MM.1S (cell line): ENCODE measurements at regions not wholly inside any gene's neighbourhood (a gene's known extent, or its start where the extent isn't known, plus 50 kb on each side); places are given as distances from the start of the nearest gene placed in this dataset.

Experiments used
- DNase-seq: peaks from one replicate; pipeline ENCODE4 v3.0.0-alpha.2; 2015
- H2AFZ ChIP-seq: fragments of 300-600 bp; sonication (generic); 2 replicates; pipeline ENCODE4 v1.6.0; 2016; ENCODE audit warnings: antibody characterized with exemption, low read length
- H3F3A ChIP-seq: fragments of 300-600 bp; sonication (generic); 2 replicates; pipeline ENCODE4 v1.6.1; 2016; ENCODE audit warnings: mild to moderate bottlenecking, antibody characterized with exemption, low read length, moderate library complexity, mixed read lengths; ENCODE audit not compliant: insufficient read depth
- H3K27ac ChIP-seq: fragments of 300-600 bp; sonication (generic); 2 replicates; pipeline ENCODE4 v1.5.1; 2016; ENCODE audit warnings: mild to moderate bottlenecking, low read length
- H3K27me3 ChIP-seq: fragments of 300-600 bp; sonication (generic); replicated peaks from 2 replicates; pipeline ENCODE4 v1.6.0; 2016; ENCODE audit warnings: low read length; ENCODE audit not compliant: insufficient read depth
- H3K36me3 ChIP-seq: fragments of 300-600 bp; sonication (generic); replicated peaks from 2 replicates; pipeline ENCODE4 v1.6.1; 2016; ENCODE audit warnings: mild to moderate bottlenecking, low read length, mixed read lengths; ENCODE audit not compliant: insufficient read depth
- H3K4me1 ChIP-seq: fragments of 300-600 bp; sonication (generic); 2 replicates; pipeline ENCODE4 v1.6.1; 2016; ENCODE audit warnings: low read length, mixed read lengths
- H3K4me2 ChIP-seq: fragments of 300-600 bp; sonication (generic); 2 replicates; pipeline ENCODE4 v1.6.0; 2016; ENCODE audit warnings: low read depth, low read length
- H3K4me3 ChIP-seq: fragments of 300-600 bp; sonication (generic); 2 replicates; pipeline ENCODE4 v1.5.1; 2016; ENCODE audit warnings: low read length, mixed read lengths
- H3K79me2 ChIP-seq: fragments of 300-600 bp; sonication (generic); 2 replicates; pipeline ENCODE4 v1.6.1; 2016; ENCODE audit warnings: mixed run types, low read length, mixed read lengths
- H3K9ac ChIP-seq: fragments of 300-600 bp; sonication (generic); 2 replicates; pipeline ENCODE4 v1.6.1; 2016; ENCODE audit warnings: low read length, mixed read lengths
- H3K9me2 ChIP-seq: fragments of 300-600 bp; sonication (generic); replicated peaks from 2 replicates; pipeline ENCODE4 v1.6.1; 2016; ENCODE audit warnings: mild to moderate bottlenecking, low read length, mixed read lengths; ENCODE audit not compliant: insufficient read depth
- H3K9me3 ChIP-seq: fragments of 300-600 bp; sonication (generic); replicated peaks from 2 replicates; pipeline ENCODE4 v1.6.1; 2016; ENCODE audit warnings: mild to moderate bottlenecking, low read length, mixed read lengths; ENCODE audit not compliant: insufficient read depth
- H4K20me1 ChIP-seq: fragments of 300-600 bp; sonication (generic); 2 replicates; pipeline ENCODE4 v1.6.1; 2016; ENCODE audit warnings: mild to moderate bottlenecking, low read length, moderate library complexity, mixed read lengths; ENCODE audit not compliant: insufficient read depth
- EZH2 ChIP-seq: fragments of 300-600 bp; sonication (generic); optimal IDR thresholded peaks from 2 replicates; pipeline ENCODE3; 2017; ENCODE audit warnings: low read depth, mild to moderate bottlenecking, antibody characterized with exemption, low read length, mixed read lengths
- EZH2phosphoT487 ChIP-seq: fragments of 300-600 bp; sonication (generic); IDR thresholded peaks from 2 replicates; pipeline ENCODE4 v1.6.1; 2018; ENCODE audit warnings: antibody characterized with exemption, low read length
- TF ChIP-seq, protein P1 (sequence below): fragments of 300-600 bp; sonication (generic); IDR thresholded peaks from 2 replicates; pipeline ENCODE4 v1.5.1; 2016; ENCODE audit warnings: antibody characterized with exemption, low read length, mixed read lengths

DNA sequence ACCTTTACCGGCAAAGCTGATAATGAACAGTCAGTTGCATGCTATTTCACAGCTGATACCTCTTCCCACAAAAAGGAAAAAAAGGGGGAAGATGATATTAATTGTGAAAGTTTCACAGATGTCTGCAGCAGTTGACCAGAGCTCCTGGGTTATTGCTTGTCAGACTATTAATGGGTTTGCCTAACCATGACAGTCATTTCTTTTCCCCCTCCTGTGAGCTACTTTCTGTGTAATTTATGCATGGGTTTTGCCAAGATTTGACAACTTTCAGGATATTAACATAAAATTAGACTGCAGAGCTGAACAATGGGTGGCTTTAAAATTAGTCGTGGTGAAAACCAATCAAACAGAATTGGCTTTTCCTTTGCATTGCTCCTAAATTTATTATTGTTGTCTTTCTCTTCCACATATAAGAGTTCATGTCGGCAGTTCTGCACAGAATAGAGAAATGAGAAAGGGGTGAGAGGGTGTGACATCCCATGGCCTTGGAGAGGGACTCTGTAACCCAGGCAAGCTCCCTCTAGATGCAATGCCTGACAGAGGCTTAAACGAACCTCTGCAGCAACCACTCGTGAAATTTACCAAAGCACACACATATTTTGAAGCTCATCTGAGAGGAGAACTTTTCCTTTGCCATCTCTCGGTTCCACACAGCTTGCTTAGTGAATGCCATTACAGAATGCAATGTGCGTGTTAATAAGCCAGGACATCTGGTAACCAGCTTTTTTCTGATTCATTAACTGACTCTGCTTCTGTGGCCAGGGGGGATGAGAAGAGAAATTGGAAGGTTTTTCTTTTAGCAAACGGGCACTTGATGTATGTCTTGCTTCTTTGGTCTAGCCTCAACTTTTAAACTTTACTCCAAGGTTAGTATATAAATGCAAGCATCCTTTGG lies 82.2 kb upstream of the ITGA4 start:
- TF ChIP-seq, protein P1, sequence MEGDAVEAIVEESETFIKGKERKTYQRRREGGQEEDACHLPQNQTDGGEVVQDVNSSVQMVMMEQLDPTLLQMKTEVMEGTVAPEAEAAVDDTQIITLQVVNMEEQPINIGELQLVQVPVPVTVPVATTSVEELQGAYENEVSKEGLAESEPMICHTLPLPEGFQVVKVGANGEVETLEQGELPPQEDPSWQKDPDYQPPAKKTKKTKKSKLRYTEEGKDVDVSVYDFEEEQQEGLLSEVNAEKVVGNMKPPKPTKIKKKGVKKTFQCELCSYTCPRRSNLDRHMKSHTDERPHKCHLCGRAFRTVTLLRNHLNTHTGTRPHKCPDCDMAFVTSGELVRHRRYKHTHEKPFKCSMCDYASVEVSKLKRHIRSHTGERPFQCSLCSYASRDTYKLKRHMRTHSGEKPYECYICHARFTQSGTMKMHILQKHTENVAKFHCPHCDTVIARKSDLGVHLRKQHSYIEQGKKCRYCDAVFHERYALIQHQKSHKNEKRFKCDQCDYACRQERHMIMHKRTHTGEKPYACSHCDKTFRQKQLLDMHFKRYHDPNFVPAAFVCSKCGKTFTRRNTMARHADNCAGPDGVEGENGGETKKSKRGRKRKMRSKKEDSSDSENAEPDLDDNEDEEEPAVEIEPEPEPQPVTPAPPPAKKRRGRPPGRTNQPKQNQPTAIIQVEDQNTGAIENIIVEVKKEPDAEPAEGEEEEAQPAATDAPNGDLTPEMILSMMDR = no peak
- TF ChIP-seq EZH2 = no peak
- TF ChIP-seq EZH2phosphoT487 = no peak
- no peaks in the 10 kb centered on the region for H3K36me3 ChIP-seq
- H4K20me1 ChIP-seq = no peaks in the 10 kb centered on the region
- no peaks in the 10 kb centered on the region for H3K9me2 ChIP-seq
- no peaks in the 10 kb centered on the region for H3F3A ChIP-seq
- H3K79me2 ChIP-seq = no peaks in the 10 kb centered on the region
- H3K9ac ChIP-seq = no peak overlapping the region
- H3K27ac ChIP-seq = no peak overlapping the region
- peaks cover 15% of the 10 kb centered on the region for H3K4me1 ChIP-seq
- H2AFZ ChIP-seq = no peak overlapping the region
- no peak for DNase-seq
- H3K4me3 ChIP-seq = no peak overlapping the region
- no peaks in the 10 kb centered on the region for H3K9me3 ChIP-seq
- no peak overlapping the region for H3K4me2 ChIP-seq
- no peaks in the 10 kb centered on the region for H3K27me3 ChIP-seq

DNA sequence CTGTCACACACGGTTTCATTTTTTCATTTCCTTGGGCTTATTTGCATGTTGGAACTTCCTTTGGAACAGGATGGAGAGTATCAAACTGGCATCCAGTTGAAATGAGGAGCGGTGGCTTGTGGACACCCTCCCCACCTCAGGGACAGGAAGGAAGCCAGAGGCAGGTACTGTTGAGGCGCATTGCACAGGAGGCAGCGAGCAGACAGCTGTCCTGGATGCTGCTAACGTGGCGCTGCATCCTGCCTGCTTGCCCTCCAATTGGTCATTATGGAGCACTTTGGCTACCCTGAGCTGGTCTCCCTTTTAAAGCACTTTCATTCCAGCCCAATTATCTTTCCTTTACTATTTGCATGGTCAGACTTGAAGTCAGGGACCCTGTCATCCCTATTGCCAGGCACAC lies 80.7 kb upstream of the ITGA4 start:
- no peak overlapping the region for H3K4me2 ChIP-seq

DNA sequence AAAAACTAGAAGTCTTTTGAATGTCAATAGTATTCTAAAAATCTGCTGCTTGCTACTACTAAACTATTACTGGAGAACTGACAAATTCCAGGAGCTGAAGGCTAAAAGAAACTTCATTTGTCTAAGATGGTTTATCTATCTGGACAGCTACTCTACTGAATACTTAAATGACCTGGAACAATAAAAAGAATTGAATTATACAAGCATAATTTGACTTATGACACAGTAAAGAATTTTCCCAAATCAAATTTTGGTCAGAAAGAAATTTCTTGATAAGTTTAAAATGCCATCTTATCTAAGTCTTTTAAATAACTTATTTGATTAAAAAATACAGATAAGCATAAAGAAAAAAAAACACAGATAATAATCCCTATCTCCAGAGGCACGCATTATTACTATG lies 80.2 kb upstream of the ITGA4 start:
- TF ChIP-seq, protein P1 = no peak
- TF ChIP-seq EZH2phosphoT487 (no peak), EZH2 (no peak)
- Histone ChIP-seq H3K36me3 (no peaks in the 10 kb centered on the region), H3K9me2 (no peaks in the 10 kb centered on the region), H3K27me3 (no peaks in the 10 kb centered on the region), H3K4me1 (peaks cover 5% of the 10 kb centered on the region), H4K20me1 (no peaks in the 10 kb centered on the region), H3K9me3 (no peaks in the 10 kb centered on the region), H3F3A (no peaks in the 10 kb centered on the region), H3K4me3 (no peak overlapping the region), H3K4me2 (no peak overlapping the region), H3K9ac (no peak overlapping the region), H3K27ac (no peak overlapping the region), H3K79me2 (no peaks in the 10 kb centered on the region), H2AFZ (no peak overlapping the region)
- no peak for DNase-seq

More for the DNA sequence above, 80.7 kb upstream of the ITGA4 start:
- Histone ChIP-seq H3K27me3 (no peaks in the 10 kb centered on the region), H4K20me1 (no peaks in the 10 kb centered on the region), H3K4me1 (peaks cover 11% of the 10 kb centered on the region), H3F3A (no peaks in the 10 kb centered on the region), H3K4me3 (no peak overlapping the region), H3K9me2 (no peaks in the 10 kb centered on the region), H3K9me3 (no peaks in the 10 kb centered on the region), H2AFZ (no peak overlapping the region), H3K27ac (no peak overlapping the region), H3K36me3 (no peaks in the 10 kb centered on the region), H3K79me2 (no peaks in the 10 kb centered on the region), H3K9ac (no peak overlapping the region)
- no peak for DNase-seq
- no peak for TF ChIP-seq EZH2

DNA sequence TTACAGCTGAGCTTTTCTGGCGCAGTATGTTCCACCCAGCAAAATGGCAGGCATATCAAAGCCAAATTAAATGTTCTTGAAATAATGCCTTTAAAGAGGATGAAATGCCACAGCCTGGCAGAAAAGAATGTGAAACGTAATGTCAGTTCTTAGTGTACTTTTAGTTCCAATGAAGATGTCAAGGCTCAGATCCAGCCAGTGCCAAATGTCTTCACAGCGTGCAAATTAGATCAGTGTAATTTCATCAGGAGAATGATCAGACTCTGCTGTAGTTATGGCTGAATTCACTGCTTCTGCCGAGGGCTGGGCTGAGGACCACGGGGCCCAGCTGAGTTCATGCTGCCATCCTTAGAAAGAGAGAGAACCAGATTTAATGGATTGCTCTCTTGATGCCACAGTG lies 78.7 kb upstream of the ITGA4 start:
- no peak overlapping the region for H3K4me3 ChIP-seq

More for the DNA sequence above, 78.7 kb upstream of the ITGA4 start:
- no peak for TF ChIP-seq EZH2phosphoT487
- TF ChIP-seq EZH2 = no peak
- TF ChIP-seq, protein P1 = no peak
- no peak for DNase-seq
- H3K79me2 ChIP-seq = no peaks in the 10 kb centered on the region
- H3K27ac ChIP-seq = no peak overlapping the region
- no peaks in the 10 kb centered on the region for H3K4me1 ChIP-seq
- no peaks in the 10 kb centered on the region for H4K20me1 ChIP-seq
- no peaks in the 10 kb centered on the region for H3K9me2 ChIP-seq
- H3F3A ChIP-seq = no peaks in the 10 kb centered on the region
- H3K36me3 ChIP-seq = no peaks in the 10 kb centered on the region
- H3K27me3 ChIP-seq = no peaks in the 10 kb centered on the region
- no peaks in the 10 kb centered on the region for H3K9me3 ChIP-seq
- no peak overlapping the region for H3K4me2 ChIP-seq
- no peak overlapping the region for H3K9ac ChIP-seq
- H2AFZ ChIP-seq = no peak overlapping the region
